OCI-LY7 (cell line): ENCODE measurements at regions not wholly inside any gene's neighbourhood (a gene's known extent, or its start where the extent isn't known, plus 50 kb on each side); places are given as distances from the start of the nearest gene placed in this dataset.

Source experiments
- CTCF ChIP-seq: fragments of 200-600 bp; sonication (generic); conservative IDR thresholded peaks from 2 replicates; pipeline ENCODE4 v1.5.1; 2014; ENCODE audit warnings: mild to moderate bottlenecking, antibody characterized with exemption, low read length, moderate library complexity, mixed read lengths
- EZH2phosphoT487 ChIP-seq: fragments of 200-600 bp; sonication (generic); IDR thresholded peaks from 2 replicates; pipeline ENCODE4 v1.6.1; 2018; ENCODE audit warnings: low read depth, borderline replicate concordance, mild to moderate bottlenecking, mixed run types, antibody characterized with exemption, low read length, moderate library complexity, mixed read lengths

GRCh38 chr21:15978215-15978738, 248.5 kb downstream of the USP25 start:
- TF ChIP-seq CTCF (no peak), EZH2phosphoT487 (no peak)
